ENCODE measurements at regions not wholly inside any gene's neighbourhood (a gene's known extent, or its start where the extent isn't known, plus 50 kb on each side); places are given as distances from the start of the nearest gene placed in this dataset.

DNA sequence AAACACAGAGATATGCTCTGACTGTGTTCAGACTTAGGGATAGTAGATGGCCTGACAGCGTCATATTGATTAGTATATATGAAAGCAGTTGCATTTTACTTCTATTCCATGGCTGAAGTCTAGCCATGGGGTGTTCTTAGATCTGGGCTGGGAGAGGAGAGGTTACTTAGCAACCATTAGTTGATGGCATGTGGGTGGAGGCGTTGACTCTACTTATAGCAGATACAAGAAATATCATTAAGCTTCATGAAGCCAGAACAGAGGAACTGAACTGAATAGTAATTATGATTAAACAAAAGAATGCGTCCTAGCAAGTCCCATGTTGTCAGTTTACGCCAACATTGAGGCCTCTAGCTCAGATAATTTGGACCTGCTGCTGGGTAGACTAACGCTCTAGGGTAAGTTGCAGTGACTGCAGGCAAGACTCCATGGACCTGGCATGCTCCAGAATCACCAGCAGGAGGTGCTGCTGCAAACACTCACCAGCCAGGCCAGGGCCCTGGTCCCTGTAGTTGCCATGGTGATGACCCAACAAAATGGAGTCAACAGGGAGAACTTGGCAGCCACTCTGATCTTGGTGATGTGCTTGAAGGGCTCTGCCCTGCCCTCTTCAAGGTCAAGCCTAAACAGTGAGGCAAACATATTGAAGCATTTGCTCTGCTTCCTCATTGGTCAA, 477.3 kb downstream of the PREX1 start:
- TF ChIP-seq, protein P1, sequence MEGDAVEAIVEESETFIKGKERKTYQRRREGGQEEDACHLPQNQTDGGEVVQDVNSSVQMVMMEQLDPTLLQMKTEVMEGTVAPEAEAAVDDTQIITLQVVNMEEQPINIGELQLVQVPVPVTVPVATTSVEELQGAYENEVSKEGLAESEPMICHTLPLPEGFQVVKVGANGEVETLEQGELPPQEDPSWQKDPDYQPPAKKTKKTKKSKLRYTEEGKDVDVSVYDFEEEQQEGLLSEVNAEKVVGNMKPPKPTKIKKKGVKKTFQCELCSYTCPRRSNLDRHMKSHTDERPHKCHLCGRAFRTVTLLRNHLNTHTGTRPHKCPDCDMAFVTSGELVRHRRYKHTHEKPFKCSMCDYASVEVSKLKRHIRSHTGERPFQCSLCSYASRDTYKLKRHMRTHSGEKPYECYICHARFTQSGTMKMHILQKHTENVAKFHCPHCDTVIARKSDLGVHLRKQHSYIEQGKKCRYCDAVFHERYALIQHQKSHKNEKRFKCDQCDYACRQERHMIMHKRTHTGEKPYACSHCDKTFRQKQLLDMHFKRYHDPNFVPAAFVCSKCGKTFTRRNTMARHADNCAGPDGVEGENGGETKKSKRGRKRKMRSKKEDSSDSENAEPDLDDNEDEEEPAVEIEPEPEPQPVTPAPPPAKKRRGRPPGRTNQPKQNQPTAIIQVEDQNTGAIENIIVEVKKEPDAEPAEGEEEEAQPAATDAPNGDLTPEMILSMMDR (IDR thresholded peaks at IDR 0.05; ENCODE audit: low read depth, low read length): peak; percentile 43
- no peak for TF ChIP-seq POLR2A (IDR thresholded peaks at IDR 0.05; ENCODE audit: extremely low read depth, insufficient read length)
- no peak for TF ChIP-seq MYC (IDR thresholded peaks at IDR 0.05; ENCODE audit: low read depth, low read length)
